Psoas muscle (tissue), 7 donors: ENCODE measurements at regions not wholly inside any gene's neighbourhood (a gene's known extent, or its start where the extent isn't known, plus 50 kb on each side); places are given as distances from the start of the nearest gene placed in this dataset.

Experiments used
- ATAC-seq, 4 donors: fragments of 200-7000 bp; cut with Tn5 transposase; one replicate each; pipeline ENCODE4 v1.9.1; 2020; ENCODE audit warnings: moderate library complexity in 3 of 4, mild to moderate bottlenecking in 2 of 4
- DNase-seq, 2 donors: peaks; one replicate each; pipeline ENCODE4 v3.0.0-alpha.2; 2020
- H3K27ac ChIP-seq: fragments of 200-600 bp; one replicate; pipeline ENCODE4 v1.8.0; 2022
- H3K27me3 ChIP-seq, 3 donors: fragments of 200-600 bp in 1 of 3; one replicate each; pipeline versions ENCODE4 v1.6.1 to v1.8.0; 2013 to 2022; ENCODE audit warnings: low read length in 2 of 3, mild to moderate bottlenecking in 2 of 3, moderate library complexity in 1 of 3; ENCODE audit not compliant: insufficient read depth in 3 of 3
- H3K36me3 ChIP-seq, 2 donors: fragments of 200-600 bp in 1 of 2; one replicate each; pipeline versions ENCODE4 v1.6.1 to v1.8.0; 2013 to 2022; ENCODE audit warnings: low read depth in 1 of 2, mild to moderate bottlenecking in 1 of 2, moderate library complexity in 1 of 2; ENCODE audit not compliant: insufficient read depth in 1 of 2
- H3K4me1 ChIP-seq: fragments of 200-600 bp; one replicate; pipeline ENCODE4 v1.8.0; 2022
- H3K4me3 ChIP-seq: fragments of 200-600 bp; one replicate; pipeline ENCODE4 v1.8.0; 2022; ENCODE audit warnings: mild to moderate bottlenecking
- H3K9me3 ChIP-seq: fragments of 200-600 bp; one replicate; pipeline ENCODE4 v1.8.0; 2022
- CTCF ChIP-seq: fragments of 200-600 bp; IDR thresholded peaks from one replicate; pipeline ENCODE4 v1.8.0; 2022; ENCODE audit warnings: antibody characterized with exemption
- WGBS, 3 donors: extraction: QIAGEN DNeasy Blood & Tissue Kit; methylation state at CpG; one replicate each; pipeline versions ENCODE4 v1.1.6 to v1.1.7; 2013; 5-methylcytosine and 5-hydroxymethylcytosine counted together
- intact Hi-C, 2 donors: fragments of 100-400 bp; cut with DNase I; formaldehyde crosslinking; loops; one replicate each; pipeline versions ENCODE4 v1.11.0 to v1.14.2; 2022
- donor health status: healthy with polysubstance abuse.
- donor health status: DM: no; HTN: no; CAD: no; lungs with moderate emphysema.
- donor health status: Bipolar disorder and iron deficiency.
- donor health status: healthy.
- donor health status: DM: yes; HTN: yes; CAD: no.
- donor health status: DM: no; HTN: no; CAD: no.
- donor health status: DM: yes; HTN: yes; CAD: no.

- intact Hi-C loops: no loop called here
- DNase-seq (no peak), ATAC-seq (no peak)
- Histone ChIP-seq H3K4me1 (no peaks in the 10 kb centered on the region), H3K27ac (no peak overlapping the region), H3K9me3 (no peaks in the 10 kb centered on the region), H3K36me3 (no peaks in the 10 kb centered on the region), H3K27me3 (no peaks in the 10 kb centered on the region), H3K4me3 (no peak overlapping the region)
- no peak for TF ChIP-seq CTCF
- WGBS, 3 donors: 79 to 87% (median 79%) methylated on average over 2 of the region's 2 CpGs
Observed at GRCh38 chr12:59850268-59850667, 254.4 kb downstream of the SLC16A7 start.

- H3K9me3 ChIP-seq: no peaks in the 10 kb centered on the region
- no peak for TF ChIP-seq CTCF
- ATAC-seq: no peak
- no peak overlapping the region for H3K27ac ChIP-seq
- WGBS, 3 donors: 53 to 72% (median 66%) methylated on average over 2 of the region's 2 CpGs
- no peaks in the 10 kb centered on the region for H3K27me3 ChIP-seq
- H3K4me3 ChIP-seq: no peak overlapping the region
- intact Hi-C loops: no loop called here
- DNase-seq: no peak
- no peaks in the 10 kb centered on the region for H3K36me3 ChIP-seq
- no peaks in the 10 kb centered on the region for H3K4me1 ChIP-seq
Observed at GRCh38 chr12:59858508-59859170, 262.8 kb downstream of the SLC16A7 start.

- Histone ChIP-seq H3K27ac (no peak overlapping the region), H3K4me1 (no peaks in the 10 kb centered on the region), H3K27me3 (no peaks in the 10 kb centered on the region), H3K4me3 (no peak overlapping the region), H3K36me3 (no peaks in the 10 kb centered on the region), H3K9me3 (no peaks in the 10 kb centered on the region)
- intact Hi-C loops: no loop called here
- no peak for DNase-seq
- no peak for TF ChIP-seq CTCF
- WGBS, 3 donors: 67 to 79% (median 71%) methylated on average over 1 of the region's 1 CpG
- ATAC-seq: no peak
Observed at GRCh38 chr12:59859171-59859510, 263.3 kb downstream of the SLC16A7 start.

GRCh38 chr12:59861635-59862034 is 265.8 kb downstream of the SLC16A7 start:
- 43 to 58% (median 48%) methylated on average over 3 of the region's 3 CpGs for WGBS, 3 donors
- no peak overlapping the region for H3K27ac ChIP-seq
- DNase-seq: no peak
- TF ChIP-seq CTCF: no peak
- no peaks in the 10 kb centered on the region for H3K4me1 ChIP-seq
- H3K27me3 ChIP-seq: no peaks in the 10 kb centered on the region
- ATAC-seq: no peak
- H3K4me3 ChIP-seq: no peak overlapping the region
- no peaks in the 10 kb centered on the region for H3K9me3 ChIP-seq
- no peaks in the 10 kb centered on the region for H3K36me3 ChIP-seq
- intact Hi-C loops: no loop called here

GRCh38 chr12:59867055-59867454 is 271.2 kb downstream of the SLC16A7 start:
- no peaks in the 10 kb centered on the region for H3K9me3 ChIP-seq
- intact Hi-C loops: no loop called here
- no peak for TF ChIP-seq CTCF
- no peak for ATAC-seq
- no peaks in the 10 kb centered on the region for H3K27me3 ChIP-seq
- no peaks in the 10 kb centered on the region for H3K4me1 ChIP-seq
- H3K4me3 ChIP-seq: no peak overlapping the region
- WGBS, 3 donors: 73 to 83% (median 79%) methylated on average over 1 of the region's 1 CpG
- H3K27ac ChIP-seq: no peak overlapping the region
- H3K36me3 ChIP-seq: no peaks in the 10 kb centered on the region
- no peak for DNase-seq
